NCI-H2081 treated with DMSO at 0.1 percent for 48 hours (cell line): ENCODE measurements at regions not wholly inside any gene's neighbourhood (a gene's known extent, or its start where the extent isn't known, plus 50 kb on each side); places are given as distances from the start of the nearest gene placed in this dataset.

Experiments
- DNase-seq: peaks from one replicate; lab custom pipeline; 2025; lab: John Stamatoyannopoulos, UW

- no peak for DNase-seq
Observed at GRCh38 chr10:56606202-56606601, 245.1 kb upstream of the ZWINT start.

- DNase-seq: no peak
Observed at GRCh38 chr10:56605051-56605450, 244.0 kb upstream of the ZWINT start.

- DNase-seq: no peak
Observed at GRCh38 chr10:56604624-56605023, 243.6 kb upstream of the ZWINT start.

- DNase-seq: no peak
Observed at GRCh38 chr10:56599201-56599600, 238.1 kb upstream of the ZWINT start.

- DNase-seq: no peak
Observed at GRCh38 chr10:56596257-56596656, 235.2 kb upstream of the ZWINT start.

DNA sequence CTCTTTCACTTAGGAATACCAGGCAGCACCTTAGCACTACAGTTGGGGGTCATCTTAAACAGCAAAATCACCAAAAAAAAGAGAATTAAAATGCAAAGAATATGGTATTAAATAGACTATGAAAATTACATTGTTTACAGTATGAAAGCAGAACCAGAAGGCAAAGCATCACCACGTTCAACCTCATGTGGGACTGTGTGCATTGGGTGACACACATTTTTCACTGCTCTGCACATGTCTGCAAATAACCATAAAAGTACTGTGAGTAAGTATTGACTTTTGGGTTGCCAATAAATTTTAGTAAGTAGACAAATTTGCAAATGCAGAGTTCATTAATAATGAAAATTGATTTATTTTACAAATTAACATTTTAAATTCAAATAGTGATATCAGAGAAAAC is 232.1 kb upstream of the ZWINT start:
- no peak for DNase-seq

DNA sequence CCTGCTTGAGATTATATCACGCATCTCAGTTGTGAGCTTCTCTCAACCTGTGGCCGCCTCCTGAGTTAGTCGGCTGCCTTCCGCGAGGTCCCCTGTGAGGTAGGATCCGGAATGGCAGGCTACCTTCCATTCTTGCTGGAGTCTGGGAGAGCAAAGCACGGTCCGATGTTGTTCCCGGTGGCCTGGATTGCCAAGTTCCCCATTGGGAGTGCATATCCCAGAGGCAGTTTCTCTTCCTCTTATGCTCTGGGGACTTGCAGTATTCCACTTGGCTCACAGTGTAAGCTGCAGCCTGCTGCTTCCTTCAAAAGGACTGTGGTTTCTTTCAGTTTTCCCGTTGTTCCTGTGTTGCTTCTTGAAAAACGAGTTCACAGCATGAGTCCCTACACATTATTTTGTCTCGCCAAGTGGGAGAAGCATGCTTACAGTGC is 225.4 kb upstream of the ZWINT start:
- DNase-seq: no peak

DNA sequence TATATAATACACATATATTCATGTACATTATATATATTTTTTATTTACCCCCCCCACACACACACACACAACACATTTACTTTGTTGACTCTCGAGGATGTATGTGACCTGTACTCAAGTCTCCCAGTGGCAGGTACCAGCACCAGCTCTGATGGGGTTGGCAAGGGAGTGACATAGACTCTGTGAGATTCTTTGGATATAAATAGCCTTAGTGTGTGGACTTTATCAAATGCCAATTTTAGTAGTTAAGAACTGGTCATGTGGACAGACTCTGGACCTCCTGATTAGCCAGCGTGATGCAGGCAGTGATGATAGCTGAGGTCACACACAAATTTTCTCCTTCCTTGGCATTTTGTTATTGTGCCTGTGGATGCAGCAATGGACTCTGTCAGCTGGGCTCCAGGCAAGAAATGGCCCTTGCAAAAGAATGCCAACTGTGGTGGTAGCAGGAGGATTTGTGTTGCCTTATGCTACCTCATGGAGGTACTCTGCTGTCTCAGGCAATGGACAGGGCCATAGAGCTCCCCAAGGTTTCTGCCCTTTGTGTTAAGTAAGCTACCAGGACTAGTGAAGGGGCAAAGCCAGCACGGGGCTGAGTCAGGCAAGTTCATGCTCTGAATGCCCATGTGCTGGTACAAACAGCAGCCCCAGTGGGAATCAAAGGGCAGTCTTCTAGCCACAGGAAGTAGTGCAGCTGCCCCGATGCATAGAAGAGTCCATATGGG is 224.6 kb upstream of the ZWINT start:
- no peak for DNase-seq

GRCh38 chr10:56583316-56583715 is 222.3 kb upstream of the ZWINT start:
- no peak for DNase-seq

GRCh38 chr10:56567580-56567979 is 206.5 kb upstream of the ZWINT start:
- DNase-seq: no peak

- no peak for DNase-seq
Observed at GRCh38 chr10:56561336-56561735, 200.3 kb upstream of the ZWINT start.

- no peak for DNase-seq
Observed at GRCh38 chr10:56551037-56551436, 190.0 kb upstream of the ZWINT start.

- no peak for DNase-seq
Observed at GRCh38 chr10:56547163-56547562, 186.1 kb upstream of the ZWINT start.

DNA sequence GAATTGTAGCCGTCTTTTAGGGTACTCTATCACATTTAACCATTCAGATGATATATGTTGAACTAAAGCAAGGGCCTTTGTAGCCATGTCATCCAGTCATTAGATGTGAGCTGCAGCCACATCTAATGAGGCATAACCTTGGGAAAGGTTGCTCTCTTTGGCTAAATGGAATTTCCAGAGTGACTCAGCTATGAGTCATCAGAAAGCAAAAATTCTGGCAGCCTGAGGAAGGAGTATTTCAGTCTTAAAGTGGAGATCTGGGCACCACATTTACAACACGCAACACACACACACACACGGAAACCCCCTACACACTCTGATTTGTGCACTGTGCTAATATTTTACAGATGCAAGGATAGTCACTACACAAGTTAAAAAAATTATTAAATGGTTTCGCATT is 176.9 kb upstream of the ZWINT start:
- DNase-seq: no peak

GRCh38 chr10:56522166-56522565 is 161.1 kb upstream of the ZWINT start:
- no peak for DNase-seq

DNA sequence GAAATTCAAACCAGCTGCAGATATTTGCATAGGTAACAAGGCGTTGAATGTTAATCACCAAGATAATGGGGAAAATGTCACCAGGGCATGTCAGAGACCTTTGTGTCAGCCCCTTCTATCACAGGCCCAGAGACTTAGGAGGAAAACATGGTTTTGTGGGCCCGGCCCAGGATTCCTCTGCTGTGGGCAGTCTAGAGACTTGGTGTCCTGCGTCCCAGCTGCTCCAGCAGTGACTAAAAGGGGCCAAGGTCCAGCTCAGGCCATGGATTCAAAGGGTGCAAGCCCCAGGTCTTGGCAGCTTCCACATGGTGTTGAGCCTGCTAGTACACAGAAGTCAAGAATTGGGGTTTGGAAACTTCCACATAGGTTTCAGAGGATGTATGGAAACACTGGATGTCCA is 147.5 kb upstream of the ZWINT start:
- DNase-seq: no peak

DNA sequence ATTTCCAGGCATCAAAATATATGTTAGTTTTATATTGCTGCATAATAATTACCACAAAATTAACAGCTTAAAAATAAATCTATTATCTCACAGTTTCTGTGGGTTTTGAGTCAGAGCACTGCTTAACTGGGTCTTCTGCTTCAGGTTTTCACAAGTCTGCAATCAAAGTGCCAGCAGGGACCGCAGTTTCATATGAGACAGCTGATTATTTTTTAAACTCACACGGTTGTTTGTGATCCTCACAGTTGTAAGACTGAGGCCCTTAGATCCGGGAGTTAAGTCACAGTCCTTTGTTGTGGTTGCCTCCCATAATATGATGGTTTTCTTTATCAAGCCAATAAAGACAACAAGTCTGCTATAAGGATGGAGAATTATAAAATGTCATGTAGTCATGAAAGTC is 146.0 kb upstream of the ZWINT start:
- no peak for DNase-seq

DNA sequence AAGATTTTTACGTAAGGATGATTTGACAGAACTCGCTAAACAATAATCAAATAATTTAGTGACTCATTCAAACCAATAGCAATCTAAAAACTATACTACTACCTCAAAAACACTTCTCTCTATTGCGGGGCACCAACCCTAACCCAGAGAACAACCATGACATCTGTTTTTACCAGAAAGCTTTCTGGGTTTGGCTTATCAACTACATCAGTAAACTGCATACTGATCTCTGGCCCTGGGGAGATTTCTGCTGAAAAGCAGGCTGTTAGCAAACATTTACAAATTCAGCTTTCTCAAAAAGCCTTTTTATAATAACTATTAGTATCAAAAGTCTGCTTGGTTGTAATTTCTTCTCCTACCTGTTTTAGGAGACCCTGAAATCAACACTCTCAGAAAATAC is 144.5 kb upstream of the ZWINT start:
- no peak for DNase-seq

DNA sequence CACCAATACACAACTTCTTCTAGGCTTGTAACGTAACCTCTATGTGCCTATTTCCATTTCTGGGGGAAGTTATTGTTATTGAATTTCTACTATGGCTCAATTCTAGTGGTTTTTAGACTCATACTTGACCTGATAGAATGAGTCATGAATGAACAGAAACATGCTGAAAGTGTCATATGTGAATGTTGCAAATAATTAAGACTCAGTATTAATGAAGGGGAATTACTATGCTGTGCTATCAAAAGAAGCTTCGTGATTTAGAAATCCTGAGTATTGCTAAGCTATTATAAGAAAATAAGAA is 135.1 kb upstream of the ZWINT start:
- DNase-seq: no peak

DNA sequence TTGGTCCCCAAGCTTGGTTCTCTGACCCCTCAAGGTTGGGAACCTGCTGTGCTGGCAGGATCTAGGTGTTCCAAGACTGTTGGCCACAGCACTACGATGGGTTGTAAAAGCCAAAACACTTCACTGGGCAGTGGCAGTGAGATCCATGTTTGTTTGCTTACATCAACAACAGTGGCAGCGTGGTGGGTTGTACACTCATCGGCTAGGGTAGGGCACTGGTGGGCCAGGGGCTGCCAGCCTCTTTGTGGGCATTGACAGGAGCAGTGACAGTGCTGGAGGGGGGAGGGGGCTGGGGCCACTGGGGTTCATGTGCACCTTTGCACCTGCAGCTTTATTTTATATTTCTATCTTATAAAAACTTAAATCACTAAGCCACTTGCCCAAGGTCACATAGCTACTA is 126.7 kb upstream of the ZWINT start:
- no peak for DNase-seq

- no peak for DNase-seq
Observed at GRCh38 chr10:56481521-56482091, 120.5 kb upstream of the ZWINT start.

- no peak for DNase-seq
Observed at GRCh38 chr10:56472978-56473377, 111.9 kb upstream of the ZWINT start.

DNA sequence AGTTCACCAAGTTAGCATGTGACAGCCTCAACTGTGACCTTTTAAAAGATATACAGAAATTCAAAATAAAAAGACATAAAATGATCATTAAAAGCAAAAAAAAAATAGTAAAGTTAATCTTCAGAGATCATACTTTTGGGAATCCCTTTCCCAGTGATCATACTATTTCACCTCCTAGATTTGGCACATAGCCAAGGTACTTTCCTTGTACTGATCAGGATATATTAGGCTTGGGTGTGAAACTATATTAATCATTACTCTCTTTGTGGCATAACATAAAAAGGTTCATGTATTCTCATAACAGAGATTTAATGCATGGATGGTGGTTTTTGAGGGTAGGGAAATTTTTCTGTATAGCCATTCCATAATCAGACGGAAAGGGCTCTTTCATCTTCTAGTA is 109.6 kb upstream of the ZWINT start:
- DNase-seq: no peak

GRCh38 chr10:56469482-56469881 is 108.4 kb upstream of the ZWINT start:
- DNase-seq: no peak
